SK-N-SH (cell line): ENCODE measurements at regions not wholly inside any gene's neighbourhood (a gene's known extent, or its start where the extent isn't known, plus 50 kb on each side); places are given as distances from the start of the nearest gene placed in this dataset.

Source experiments
- EP300 ChIP-seq, 2 experiments: IDR thresholded peaks; 2 replicates each; pipeline versions ENCODE4 v1.4.0 to v1.6.1; 2012; ENCODE audit warnings: borderline replicate concordance in 1 of 2, low read depth in 1 of 2, low read length in 1 of 2
- GATA2 ChIP-seq: sonication (generic); formaldehyde crosslinking; IDR thresholded peaks from 2 replicates; pipeline ENCODE4 v1.5.0; 2020; ENCODE audit warnings: mild to moderate bottlenecking, missing genetic modification reagents
- MXI1 ChIP-seq: IDR thresholded peaks from 2 replicates; pipeline ENCODE4 v1.6.1; 2012; ENCODE audit warnings: mild to moderate bottlenecking, low read depth, low read length, improper control_type of control experiment
- NRF1 ChIP-seq: IDR thresholded peaks from 2 replicates; pipeline ENCODE4 v1.6.1; 2012; ENCODE audit warnings: low read depth, mild to moderate bottlenecking, low read length
- POLR2AphosphoS5 ChIP-seq: IDR thresholded peaks from 2 replicates; pipeline ENCODE4 v1.6.1; 2012; ENCODE audit warnings: low read depth, low read length
- REST ChIP-seq: IDR thresholded peaks from 2 replicates; pipeline ENCODE4 v1.6.1; 2012; ENCODE audit warnings: mild to moderate bottlenecking, low read depth, low read length, moderate library complexity
- RFX5 ChIP-seq: IDR thresholded peaks from 2 replicates; pipeline ENCODE4 v1.6.1; 2012; ENCODE audit warnings: mild to moderate bottlenecking, improper control_type of control experiment, low read length
- TCF12 ChIP-seq: IDR thresholded peaks from 2 replicates; pipeline ENCODE4 v1.4.0; 2012
- YY1 ChIP-seq: IDR thresholded peaks from 2 replicates; pipeline ENCODE4 v1.4.0; 2012; ENCODE audit warnings: low read depth, mild to moderate bottlenecking
- TF ChIP-seq, protein P1 (sequence below): IDR thresholded peaks from 2 replicates; pipeline ENCODE4 v1.4.0; 2012; ENCODE audit warnings: low read depth, borderline replicate concordance
- TF ChIP-seq, protein P2 (sequence below): IDR thresholded peaks from 2 replicates; pipeline ENCODE4; 2012

DNA sequence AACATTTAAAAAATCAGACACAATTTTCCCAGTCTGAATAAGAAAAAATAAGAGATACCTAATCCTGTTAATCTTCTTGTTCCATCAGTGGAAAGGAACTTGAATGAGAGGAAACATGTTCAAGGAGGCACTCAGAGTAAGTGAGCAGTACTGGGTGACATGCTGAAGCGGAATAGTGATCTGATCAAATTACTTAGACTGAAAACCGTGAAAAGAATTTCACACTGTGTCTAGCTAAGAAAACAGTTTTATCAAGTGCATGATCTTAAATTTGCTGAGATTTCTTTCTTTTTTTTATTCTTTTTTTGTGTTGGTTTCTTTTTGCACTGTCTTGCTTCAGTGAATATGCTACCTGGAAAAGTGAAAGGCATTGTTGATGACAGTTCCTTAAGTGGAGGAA is 249.5 kb upstream of the SLC10A2 start:
- TF ChIP-seq NRF1 (no peak), POLR2AphosphoS5 (no peak), RFX5 (no peak), MXI1 (no peak), REST (no peak), GATA2 (CRISPR knock-in tag) (no peak), TCF12 (no peak), EP300 (IDR thresholded peaks at IDR 0.05; ENCODE audit: borderline replicate concordance in 1 of 2, low read depth in 1 of 2, low read length in 1 of 2) (no peak), YY1 (no peak)
- TF ChIP-seq, protein P1, sequence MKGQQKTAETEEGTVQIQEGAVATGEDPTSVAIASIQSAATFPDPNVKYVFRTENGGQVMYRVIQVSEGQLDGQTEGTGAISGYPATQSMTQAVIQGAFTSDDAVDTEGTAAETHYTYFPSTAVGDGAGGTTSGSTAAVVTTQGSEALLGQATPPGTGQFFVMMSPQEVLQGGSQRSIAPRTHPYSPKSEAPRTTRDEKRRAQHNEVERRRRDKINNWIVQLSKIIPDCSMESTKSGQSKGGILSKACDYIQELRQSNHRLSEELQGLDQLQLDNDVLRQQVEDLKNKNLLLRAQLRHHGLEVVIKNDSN = no peak
- TF ChIP-seq, protein P2, sequence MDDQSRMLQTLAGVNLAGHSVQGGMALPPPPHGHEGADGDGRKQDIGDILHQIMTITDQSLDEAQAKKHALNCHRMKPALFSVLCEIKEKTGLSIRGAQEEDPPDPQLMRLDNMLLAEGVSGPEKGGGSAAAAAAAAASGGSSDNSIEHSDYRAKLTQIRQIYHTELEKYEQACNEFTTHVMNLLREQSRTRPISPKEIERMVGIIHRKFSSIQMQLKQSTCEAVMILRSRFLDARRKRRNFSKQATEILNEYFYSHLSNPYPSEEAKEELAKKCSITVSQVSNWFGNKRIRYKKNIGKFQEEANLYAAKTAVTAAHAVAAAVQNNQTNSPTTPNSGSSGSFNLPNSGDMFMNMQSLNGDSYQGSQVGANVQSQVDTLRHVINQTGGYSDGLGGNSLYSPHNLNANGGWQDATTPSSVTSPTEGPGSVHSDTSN = no peak
